GM12878 (cell line): ENCODE measurements at regions not wholly inside any gene's neighbourhood (a gene's known extent, or its start where the extent isn't known, plus 50 kb on each side); places are given as distances from the start of the nearest gene placed in this dataset.

Experiments used
- ATAC-seq: fragments of 200-7000 bp; cut with Tn5 transposase; 3 replicates; pipeline ENCODE4 v1.9.1; 2020; ENCODE audit warnings: mild to moderate bottlenecking, moderate library complexity
- BruUV-seq: library from RNA; stranded (reverse); fragments of 400-500 nt; replicated peaks from 2 replicates; lab custom pipeline; 2021; lab: Mats Ljungman, UMichigan
- CTCF ChIA-PET: fragments of 300-600 bp; sonication (Branson Sonifier 250); formaldehyde crosslinking; extraction: SDS; loops from one replicate; lab custom pipeline; 2021; ENCODE audit warnings: inconsistent platforms; lab: Yijun Ruan, JAX
- POLR2A ChIA-PET: fragments of 350-600 bp; formaldehyde crosslinking; extraction: SDS; loops from one replicate; lab custom pipeline; 2021; ENCODE audit warnings: inconsistent platforms; lab: Charles Lee
- RAD21 ChIA-PET: fragments of 300-600 bp; sonication (Branson Sonifier 250); formaldehyde crosslinking; loops from one replicate; lab custom pipeline; 2023; ENCODE audit warnings: antibody characterized with exemption; ENCODE audit not compliant: unreplicated experiment; lab: Charles Lee
- SMC1A ChIA-PET: fragments of 300-600 bp; sonication (Branson Sonifier 250); formaldehyde crosslinking; loops from one replicate; lab custom pipeline; 2023; ENCODE audit not compliant: unreplicated experiment, uncharacterized antibody; lab: Charles Lee
- DNase-seq: peaks from one replicate; pipeline ENCODE4 v3.0.0-alpha.2; 2011; ENCODE audit warnings: low read depth, low spot score
- FAIRE-seq: peaks from 3 replicates; lab custom pipeline; 2011; peaks lifted over from hg19 to GRCh38; lab: Jason Lieb, UNC
- H2AFZ ChIP-seq: 2 replicates; pipeline ENCODE4 v1.6.0; 2011; ENCODE audit warnings: low read depth, low read length, control low read depth; ENCODE audit not compliant: control insufficient read depth
- H3K27ac ChIP-seq: 2 replicates; pipeline ENCODE4 v1.5.1; 2011; ENCODE audit warnings: control low read depth; ENCODE audit not compliant: control insufficient read depth, insufficient read depth
- H3K27me3 ChIP-seq, 2 experiments: replicated peaks in 1 of 2; 2 replicates each; pipeline versions ENCODE4 v1.6.0 to v1.6.1; 2011; ENCODE audit warnings: low read length in 1 of 2; ENCODE audit not compliant: control insufficient read depth in 2 of 2, insufficient read depth in 2 of 2
- H3K36me3 ChIP-seq, 2 experiments: 2 replicates each; pipeline ENCODE4 v1.5.1; 2011; ENCODE audit warnings: low read length in 1 of 2; ENCODE audit not compliant: control insufficient read depth in 2 of 2, insufficient read depth in 2 of 2
- H3K4me1 ChIP-seq: 2 replicates; pipeline ENCODE4 v1.6.1; 2011; ENCODE audit warnings: mild to moderate bottlenecking, low read length, moderate library complexity, mixed read lengths; ENCODE audit not compliant: control insufficient read depth, insufficient read depth
- H3K4me2 ChIP-seq: 2 replicates; pipeline ENCODE4 v1.6.0; 2011; ENCODE audit warnings: control low read depth; ENCODE audit not compliant: control insufficient read depth, insufficient read depth
- H3K4me3 ChIP-seq: fragments of 200-600 bp; sonication (generic); 2 replicates; pipeline ENCODE4 v1.5.1; 2016
- H3K79me2 ChIP-seq: 2 replicates; pipeline ENCODE4 v1.6.0; 2011; ENCODE audit warnings: low read length; ENCODE audit not compliant: control insufficient read depth, insufficient read depth
- H3K9ac ChIP-seq: 2 replicates; pipeline ENCODE4 v1.8.0; 2011; ENCODE audit warnings: low read length, control low read depth, mixed read lengths; ENCODE audit not compliant: control insufficient read depth, insufficient read depth
- H3K9me3 ChIP-seq: replicated peaks from 3 replicates; pipeline ENCODE4 v1.5.1; 2011; ENCODE audit warnings: mild to moderate bottlenecking, low read length; ENCODE audit not compliant: control insufficient read depth, insufficient read depth
- H4K20me1 ChIP-seq: 2 replicates; pipeline ENCODE4 v1.6.0; 2011; ENCODE audit not compliant: control insufficient read depth, insufficient read depth
- CREM ChIP-seq: IDR thresholded peaks from 2 replicates; pipeline ENCODE4 v1.6.1; 2014; ENCODE audit warnings: antibody characterized with exemption, low read depth
- E2F4 ChIP-seq: IDR thresholded peaks from 2 replicates; pipeline ENCODE4 v1.6.1; 2012; ENCODE audit warnings: low read depth, low read length, improper control_type of control experiment
- NR2F1 ChIP-seq: fragments of 450-650 bp; conservative IDR thresholded peaks from 2 replicates; pipeline ENCODE4 v1.6.1; 2017; ENCODE audit warnings: mild to moderate bottlenecking
- PKNOX1 ChIP-seq: fragments of 450-650 bp; IDR thresholded peaks from 2 replicates; pipeline ENCODE4 v1.6.1; 2016; ENCODE audit warnings: mild to moderate bottlenecking
- POLR2A ChIP-seq: IDR thresholded peaks from 2 replicates; pipeline ENCODE4 v1.6.1; 2011; ENCODE audit warnings: low read depth, mild to moderate bottlenecking, low read length
- RBBP5 ChIP-seq: fragments of 200-600 bp; sonication (generic); conservative IDR thresholded peaks from 2 replicates; pipeline ENCODE4 v1.6.1; 2016
- REST ChIP-seq: IDR thresholded peaks from 2 replicates; pipeline ENCODE4 v1.6.1; 2012; ENCODE audit warnings: mild to moderate bottlenecking, low read depth, low read length
- SUPT20H ChIP-seq: IDR thresholded peaks from 2 replicates; pipeline ENCODE4 v1.6.1; 2011; ENCODE audit warnings: low read depth, mild to moderate bottlenecking, low read length, moderate library complexity, borderline replicate concordance; ENCODE audit not compliant: control insufficient read depth
- ZBTB11 ChIP-seq: fragments of 450-650 bp; formaldehyde crosslinking; IDR thresholded peaks from 2 replicates; pipeline ENCODE4 v1.5.0; 2022; ENCODE audit warnings: mild to moderate bottlenecking, missing genetic modification characterization
- ZNF592 ChIP-seq: fragments of 450-650 bp; IDR thresholded peaks from 2 replicates; pipeline ENCODE4 v1.6.1; 2017; ENCODE audit warnings: mild to moderate bottlenecking, moderate library complexity
- ZNF622 ChIP-seq: fragments of 450-650 bp; IDR thresholded peaks from 2 replicates; pipeline ENCODE4 v1.6.1; 2017; ENCODE audit warnings: mild to moderate bottlenecking, inconsistent platforms
- WGBS: methylation state at CpG from one replicate; pipeline ENCODE4 v1.1.6; 2016; ENCODE audit warnings: low lambda C conversion rate; ENCODE audit not compliant: insufficient replicate concordance, insufficient coverage; ENCODE audit errors: missing lambda C conversion rate; 5-methylcytosine and 5-hydroxymethylcytosine counted together
- in situ Hi-C: fragments of 300-500 bp; cut with MboI; formaldehyde crosslinking; loops from 9 replicates; pipeline ENCODE4 v1.14.3; 2018; ENCODE audit warnings: mixed read lengths
- intact Hi-C: fragments of 100-400 bp; cut with micrococcal nuclease; formaldehyde crosslinking; loops from one replicate; pipeline ENCODE4 v1.14.2; 2022; ENCODE audit not compliant: unreplicated experiment

GRCh38 chr13:100809856-100810255 lies 135.3 kb upstream of the TMTC4 start (continued):
- no peak for TF ChIP-seq ZNF592

GRCh38 chr13:100809129-100809390 lies 134.5 kb upstream of the TMTC4 start:
- in situ Hi-C loops = no loop called here
- no TSS peak for BruUV-seq
- TF ChIP-seq POLR2A (no peak), ZBTB11 (CRISPR knock-in tag) (no peak), CREM (no peak), REST (no peak), PKNOX1 (no peak), SUPT20H (no peak), RBBP5 (no peak), NR2F1 (no peak), ZNF622 (no peak), E2F4 (no peak)

More at GRCh38 chr13:100809129-100809390, 134.5 kb upstream of the TMTC4 start:
- H3K4me2 ChIP-seq = no peak overlapping the region
- no peaks in the 10 kb centered on the region for H3K79me2 ChIP-seq
- H3K27ac ChIP-seq = no peak overlapping the region
- H4K20me1 ChIP-seq = no peaks in the 10 kb centered on the region
- DNase-seq (no peak), ATAC-seq (no peak), FAIRE-seq (no peak)
- intact Hi-C loops = no loop called here
- 2% methylated on average over 2 of the region's 2 CpGs for WGBS
- POLR2A ChIA-PET = no interaction called here
- no peaks in the 10 kb centered on the region for H3K4me1 ChIP-seq
- no peak overlapping the region for H3K9ac ChIP-seq
- RAD21 ChIA-PET = no interaction called here
- SMC1A ChIA-PET = no interaction called here
- H3K36me3 ChIP-seq = no peaks in the 10 kb centered on the region
- H3K27me3 ChIP-seq = no peaks in the 10 kb centered on the region; a peak in 1 of 4 replicates
- no peak overlapping the region for H2AFZ ChIP-seq
- H3K9me3 ChIP-seq = no peaks in the 10 kb centered on the region
- no peak overlapping the region for H3K4me3 ChIP-seq
- CTCF ChIA-PET = no interaction called here
